ENCODE measurements at regions not wholly inside any gene's neighbourhood (a gene's known extent, or its start where the extent isn't known, plus 50 kb on each side); places are given as distances from the start of the nearest gene placed in this dataset.
"Not testable (repeated sequence)": the region's sequence is repeated elsewhere in the genome, so short reads cannot be mapped to it uniquely, and the experiment has no call there.

GRCh38 chr21:25214676-25215075, 392.6 kb downstream of the MRPL39 start:
- no peak overlapping the region for H3K27ac ChIP-seq
- no peaks in the 10 kb centered on the region for H3K27me3 ChIP-seq
- no peaks in the 10 kb centered on the region for H3K36me3 ChIP-seq
- H3K4me2 ChIP-seq = no peak overlapping the region
- H3K9me3 ChIP-seq (replicated peaks in 1 of 11) = peaks cover 0 to 5% (median 3%) of the 10 kb centered on the region in 11 experiments; a peak in 7 of 22 replicates
- H4K20me1 ChIP-seq = no peaks in the 10 kb centered on the region
- no peak for TF ChIP-seq Cebpa-rat (IDR thresholded peaks at IDR 0.05)
- no peak overlapping the region for H3K4me3 ChIP-seq
- no peak overlapping the region for H3K9ac ChIP-seq
- H3K4me1 ChIP-seq = peaks cover 0 to 10% (median 3%) of the 10 kb centered on the region in 10 experiments; a peak in 7 of 20 replicates

GRCh38 chr21:25199944-25200343, 407.3 kb downstream of the MRPL39 start:
- Histone ChIP-seq H3K36me3 (no peaks in the 10 kb centered on the region), H3K27me3 (no peaks in the 10 kb centered on the region), H3K9me3 (replicated peaks in 1 of 11) (peaks cover 0 to 10% (median 7%) of the 10 kb centered on the region in 11 experiments; a peak in 8 of 22 replicates), H3K4me1 (no peaks in the 10 kb centered on the region), H3K4me2 (no peak overlapping the region), H3K27ac (no peak overlapping the region), H4K20me1 (no peaks in the 10 kb centered on the region), H3K9ac (no peak overlapping the region), H3K4me3 (no peak overlapping the region)
- TF ChIP-seq Cebpa-rat (IDR thresholded peaks at IDR 0.05) = no peak

GRCh38 chr21:25191141-25191540, 416.1 kb downstream of the MRPL39 start:
- Histone ChIP-seq H3K36me3 (no peaks in the 10 kb centered on the region), H3K4me1 (peaks cover 0 to 17% (median 2%) of the 10 kb centered on the region in 10 experiments; a peak in 5 of 20 replicates), H4K20me1 (no peaks in the 10 kb centered on the region), H3K4me3 (no peak overlapping the region), H3K27me3 (no peaks in the 10 kb centered on the region), H3K27ac (no peak overlapping the region), H3K9me3 (replicated peaks in 1 of 11) (no peaks in the 10 kb centered on the region), H3K4me2 (no peak overlapping the region), H3K9ac (no peak overlapping the region)
- TF ChIP-seq Cebpa-rat (IDR thresholded peaks at IDR 0.05) = no peak

- Histone ChIP-seq H3K9me3 (replicated peaks in 1 of 11) (no peaks in the 10 kb centered on the region), H3K4me2 (no peak overlapping the region), H3K27me3 (no peaks in the 10 kb centered on the region), H3K36me3 (no peaks in the 10 kb centered on the region), H3K9ac (no peak overlapping the region), H4K20me1 (no peaks in the 10 kb centered on the region), H3K4me1 (peaks cover 0 to 17% (median 2%) of the 10 kb centered on the region in 10 experiments; a peak in 5 of 20 replicates), H3K27ac (no peak overlapping the region), H3K4me3 (no peak overlapping the region)
- no peak for TF ChIP-seq Cebpa-rat (IDR thresholded peaks at IDR 0.05)
These were observed 417.8 kb downstream of the MRPL39 start for GRCh38 chr21:25189497-25189896.

GRCh38 chr21:25188677-25189079, 418.6 kb downstream of the MRPL39 start:
- no peaks in the 10 kb centered on the region for H3K9me3 ChIP-seq (replicated peaks in 1 of 11)
- H4K20me1 ChIP-seq = no peaks in the 10 kb centered on the region
- H3K27me3 ChIP-seq = no peaks in the 10 kb centered on the region
- no peak for TF ChIP-seq Cebpa-rat (IDR thresholded peaks at IDR 0.05)
- H3K27ac ChIP-seq = no peak overlapping the region
- no peak overlapping the region for H3K4me3 ChIP-seq
- no peaks in the 10 kb centered on the region for H3K36me3 ChIP-seq
- peaks cover 0 to 17% (median 2%) of the 10 kb centered on the region in 10 experiments; a peak in 5 of 20 replicates for H3K4me1 ChIP-seq
- H3K4me2 ChIP-seq = 0 out of 22 replicates have a peak overlapping the region, but pooled peaks of 1 of the 11 experiments have one; percentile 11
- no peak overlapping the region for H3K9ac ChIP-seq

GRCh38 chr21:25186273-25186672, 421.0 kb downstream of the MRPL39 start:
- Histone ChIP-seq H3K4me2 (no peak overlapping the region), H4K20me1 (no peaks in the 10 kb centered on the region), H3K4me1 (peaks cover 0 to 17% (median 2%) of the 10 kb centered on the region in 10 experiments; a peak in 5 of 20 replicates), H3K27me3 (no peaks in the 10 kb centered on the region), H3K9me3 (replicated peaks in 1 of 11) (no peaks in the 10 kb centered on the region), H3K27ac (no peak overlapping the region), H3K9ac (no peak overlapping the region), H3K4me3 (no peak overlapping the region), H3K36me3 (no peaks in the 10 kb centered on the region)
- TF ChIP-seq Cebpa-rat (IDR thresholded peaks at IDR 0.05) = no peak

GRCh38 chr21:25183577-25183976, 423.7 kb downstream of the MRPL39 start:
- TF ChIP-seq Cebpa-rat (IDR thresholded peaks at IDR 0.05) = no peak
- Histone ChIP-seq H3K9me3 (replicated peaks in 1 of 11) (no peaks in the 10 kb centered on the region), H3K9ac (no peak overlapping the region), H3K36me3 (no peaks in the 10 kb centered on the region), H3K4me2 (no peak overlapping the region), H3K27me3 (no peaks in the 10 kb centered on the region), H3K4me1 (peaks cover 0 to 20% (median 2%) of the 10 kb centered on the region in 10 experiments; a peak in 6 of 20 replicates), H3K27ac (no peak overlapping the region), H4K20me1 (no peaks in the 10 kb centered on the region), H3K4me3 (no peak overlapping the region)

- not testable (repeated sequence) for H3K9me3 ChIP-seq (replicated peaks in 1 of 11); H3K36me3 ChIP-seq; H3K27ac ChIP-seq; H4K20me1 ChIP-seq; H3K4me1 ChIP-seq; H3K27me3 ChIP-seq; H3K9ac ChIP-seq; H3K4me3 ChIP-seq; H3K4me2 ChIP-seq
These were observed 425.6 kb downstream of the MRPL39 start for GRCh38 chr21:25181690-25182089.

GRCh38 chr21:25179116-25179515, 428.2 kb downstream of the MRPL39 start:
- Histone ChIP-seq H3K4me2 (peak overlapping the region in 3 of 11 experiments; percentile 11 to 23 (median 15); a peak in 4 of 22 replicates), H3K9ac (no peak overlapping the region), H3K27ac (no peak overlapping the region), H4K20me1 (no peaks in the 10 kb centered on the region), H3K4me3 (no peak overlapping the region), H3K36me3 (no peaks in the 10 kb centered on the region), H3K9me3 (replicated peaks in 1 of 11) (no peaks in the 10 kb centered on the region), H3K27me3 (no peaks in the 10 kb centered on the region), H3K4me1 (peaks cover 0 to 9% (median 0%) of the 10 kb centered on the region in 10 experiments; a peak in 3 of 20 replicates)
- TF ChIP-seq Cebpa-rat (IDR thresholded peaks at IDR 0.05) = no peak

- H3K4me1 ChIP-seq = peaks cover 0 to 9% (median 0%) of the 10 kb centered on the region in 10 experiments; a peak in 3 of 20 replicates
- TF ChIP-seq Cebpa-rat (IDR thresholded peaks at IDR 0.05) = no peak
- H3K4me3 ChIP-seq = no peak overlapping the region
- no peaks in the 10 kb centered on the region for H3K36me3 ChIP-seq
- H3K9me3 ChIP-seq (replicated peaks in 1 of 11) = no peaks in the 10 kb centered on the region
- no peaks in the 10 kb centered on the region for H4K20me1 ChIP-seq
- H3K4me2 ChIP-seq = no peak overlapping the region
- no peak overlapping the region for H3K27ac ChIP-seq
- no peak overlapping the region for H3K9ac ChIP-seq
- no peaks in the 10 kb centered on the region for H3K27me3 ChIP-seq
These were observed 430.5 kb downstream of the MRPL39 start for GRCh38 chr21:25176637-25177412.

Data from BLaER1 treated with 17β-estradiol and CSF1 and Interleukin-3, amounts not matched to agents 10 nM and 100 nM (cell line).